C4-2B (cell line): ENCODE measurements at regions not wholly inside any gene's neighbourhood (a gene's known extent, or its start where the extent isn't known, plus 50 kb on each side); places are given as distances from the start of the nearest gene placed in this dataset.

ENCODE experiments used
- ZFX ChIP-seq: fragments of 450-650 bp; IDR thresholded peaks from 2 replicates; pipeline ENCODE4 v1.6.1; 2017
- TF ChIP-seq, protein P1 (sequence below): fragments of 450-650 bp; conservative IDR thresholded peaks from 2 replicates; pipeline ENCODE4 v1.5.1; 2017; ENCODE audit warnings: mild to moderate bottlenecking

DNA sequence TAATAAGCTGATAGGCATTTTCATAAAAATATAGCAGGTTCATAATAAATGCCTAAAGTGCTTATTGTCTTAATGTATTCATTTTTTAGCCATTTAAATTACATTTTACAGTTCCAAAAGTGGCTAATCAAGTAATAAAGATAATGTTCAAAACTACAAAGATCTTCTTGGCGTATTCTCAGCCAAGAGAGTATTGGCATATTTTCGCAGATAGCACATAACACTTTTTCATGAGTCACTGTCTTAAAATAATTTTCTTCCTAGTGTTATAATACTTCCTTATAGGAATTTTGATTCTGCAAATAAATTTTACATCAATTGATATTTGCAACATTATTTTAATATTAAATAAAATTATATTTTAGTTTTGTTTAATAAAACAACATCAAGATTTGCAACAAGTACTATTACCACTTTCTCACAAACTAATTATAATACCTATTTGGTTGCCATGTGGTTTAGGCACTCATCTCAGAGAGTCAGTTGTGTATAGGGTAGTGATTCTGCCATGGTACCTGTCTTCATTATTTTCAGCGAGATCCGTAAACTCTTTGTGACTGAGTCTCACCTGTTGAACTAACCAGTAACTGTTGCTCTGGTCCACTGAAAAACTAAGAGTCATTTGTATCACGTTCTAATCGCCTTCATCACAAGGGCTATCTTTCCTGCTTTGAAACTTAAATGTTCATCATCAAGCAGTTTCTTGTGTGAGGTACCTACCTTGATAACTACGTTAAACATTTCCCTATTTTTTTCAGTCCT lies 152.5 kb upstream of the AKR1E2 start:
- TF ChIP-seq, protein P1, sequence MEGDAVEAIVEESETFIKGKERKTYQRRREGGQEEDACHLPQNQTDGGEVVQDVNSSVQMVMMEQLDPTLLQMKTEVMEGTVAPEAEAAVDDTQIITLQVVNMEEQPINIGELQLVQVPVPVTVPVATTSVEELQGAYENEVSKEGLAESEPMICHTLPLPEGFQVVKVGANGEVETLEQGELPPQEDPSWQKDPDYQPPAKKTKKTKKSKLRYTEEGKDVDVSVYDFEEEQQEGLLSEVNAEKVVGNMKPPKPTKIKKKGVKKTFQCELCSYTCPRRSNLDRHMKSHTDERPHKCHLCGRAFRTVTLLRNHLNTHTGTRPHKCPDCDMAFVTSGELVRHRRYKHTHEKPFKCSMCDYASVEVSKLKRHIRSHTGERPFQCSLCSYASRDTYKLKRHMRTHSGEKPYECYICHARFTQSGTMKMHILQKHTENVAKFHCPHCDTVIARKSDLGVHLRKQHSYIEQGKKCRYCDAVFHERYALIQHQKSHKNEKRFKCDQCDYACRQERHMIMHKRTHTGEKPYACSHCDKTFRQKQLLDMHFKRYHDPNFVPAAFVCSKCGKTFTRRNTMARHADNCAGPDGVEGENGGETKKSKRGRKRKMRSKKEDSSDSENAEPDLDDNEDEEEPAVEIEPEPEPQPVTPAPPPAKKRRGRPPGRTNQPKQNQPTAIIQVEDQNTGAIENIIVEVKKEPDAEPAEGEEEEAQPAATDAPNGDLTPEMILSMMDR = no peak
- no peak for TF ChIP-seq ZFX
